ENCODE measurements at regions not wholly inside any gene's neighbourhood (a gene's known extent, or its start where the extent isn't known, plus 50 kb on each side); places are given as distances from the start of the nearest gene placed in this dataset.
"Not testable (repeated sequence)": the region's sequence is repeated elsewhere in the genome, so short reads cannot be mapped to it uniquely, and the experiment has no call there.

GRCh38 chr17:21602176-21602575 lies 90.1 kb upstream of the KCNJ18 start:
- Histone ChIP-seq H3K27ac (ENCODE audit: low read depth in 1 of 2, low read length in 2 of 2) (no peak overlapping the region), H3K4me1 (ENCODE audit: control insufficient read depth in 4 of 4, insufficient read depth in 4 of 4, low read length in 3 of 4) (no peaks in the 10 kb centered on the region), H3K9ac (ENCODE audit: low read depth in 1 of 2, low read length in 2 of 2) (no peak overlapping the region), H3K27me3 (ENCODE audit: control insufficient read depth in 4 of 4, insufficient read depth in 4 of 4, low read length in 3 of 4) (no peaks in the 10 kb centered on the region), H3K4me3 (ENCODE audit: low read depth in 1 of 3, low read length in 3 of 3) (no peak overlapping the region), H3K36me3 (ENCODE audit: control insufficient read depth in 4 of 4, insufficient read depth in 3 of 4, low read depth in 1 of 4, low read length in 3 of 4) (no peaks in the 10 kb centered on the region), H3K9me3 (ENCODE audit: control insufficient read depth in 4 of 4, low read length in 3 of 4) (no peaks in the 10 kb centered on the region)
- WGBS: 69% methylated on average over 5 of the region's 5 CpGs
- DNase-seq (ENCODE audit: low spot score): no peak
- TF ChIP-seq TAF1 (conservative IDR thresholded peaks at IDR 0.05): no peak
- no peak for TF ChIP-seq FOXA2 (IDR thresholded peaks at IDR 0.05)
- TF ChIP-seq ATF3 (IDR thresholded peaks at IDR 0.05): no peak
- TF ChIP-seq REST (IDR thresholded peaks at IDR 0.05): no peak
- TF ChIP-seq HNF4G (IDR thresholded peaks at IDR 0.05): no peak
- TF ChIP-seq ZBTB33 (IDR thresholded peaks at IDR 0.05): no peak
- TF ChIP-seq JUND (IDR thresholded peaks at IDR 0.05): no peak

GRCh38 chr17:21603292-21603691 lies 89.0 kb upstream of the KCNJ18 start:
- not testable (repeated sequence) for DNase-seq (ENCODE audit: low spot score); H3K4me3 ChIP-seq (ENCODE audit: low read depth in 1 of 3, low read length in 3 of 3); H3K27me3 ChIP-seq (ENCODE audit: control insufficient read depth in 4 of 4, insufficient read depth in 4 of 4, low read length in 3 of 4); H3K36me3 ChIP-seq (ENCODE audit: control insufficient read depth in 4 of 4, insufficient read depth in 3 of 4, low read depth in 1 of 4, low read length in 3 of 4); H3K9ac ChIP-seq (ENCODE audit: low read depth in 1 of 2, low read length in 2 of 2); H3K27ac ChIP-seq (ENCODE audit: low read depth in 1 of 2, low read length in 2 of 2); H3K9me3 ChIP-seq (ENCODE audit: control insufficient read depth in 4 of 4, low read length in 3 of 4); H3K4me1 ChIP-seq (ENCODE audit: control insufficient read depth in 4 of 4, insufficient read depth in 4 of 4, low read length in 3 of 4)
- 77% methylated on average over 1 of the region's 1 CpG for WGBS

- not testable (repeated sequence) for H3K4me3 ChIP-seq (ENCODE audit: low read depth in 1 of 3, low read length in 3 of 3); DNase-seq (ENCODE audit: low spot score); H3K27me3 ChIP-seq (ENCODE audit: control insufficient read depth in 4 of 4, insufficient read depth in 4 of 4, low read length in 3 of 4); H3K27ac ChIP-seq (ENCODE audit: low read depth in 1 of 2, low read length in 2 of 2); H3K9ac ChIP-seq (ENCODE audit: low read depth in 1 of 2, low read length in 2 of 2); H3K9me3 ChIP-seq (ENCODE audit: control insufficient read depth in 4 of 4, low read length in 3 of 4); H3K4me1 ChIP-seq (ENCODE audit: control insufficient read depth in 4 of 4, insufficient read depth in 4 of 4, low read length in 3 of 4); H3K36me3 ChIP-seq (ENCODE audit: control insufficient read depth in 4 of 4, insufficient read depth in 3 of 4, low read depth in 1 of 4, low read length in 3 of 4)
- whole genome bisulfite sequencing: 90% methylated on average over 8 of the region's 8 CpGs
Observed at GRCh38 chr17:21611443-21611842, 80.9 kb upstream of the KCNJ18 start.

- H3K36me3 ChIP-seq (ENCODE audit: control insufficient read depth in 4 of 4, insufficient read depth in 3 of 4, low read depth in 1 of 4, low read length in 3 of 4); H3K9ac ChIP-seq (ENCODE audit: low read depth in 1 of 2, low read length in 2 of 2); H3K27me3 ChIP-seq (ENCODE audit: control insufficient read depth in 4 of 4, insufficient read depth in 4 of 4, low read length in 3 of 4); H3K4me1 ChIP-seq (ENCODE audit: control insufficient read depth in 4 of 4, insufficient read depth in 4 of 4, low read length in 3 of 4); DNase-seq (ENCODE audit: low spot score); H3K27ac ChIP-seq (ENCODE audit: low read depth in 1 of 2, low read length in 2 of 2); H3K4me3 ChIP-seq (ENCODE audit: low read depth in 1 of 3, low read length in 3 of 3); H3K9me3 ChIP-seq (ENCODE audit: control insufficient read depth in 4 of 4, low read length in 3 of 4): not testable (repeated sequence)
- 74% methylated on average over 28 of the region's 28 CpGs for WGBS
Observed at GRCh38 chr17:21612123-21613070, 79.9 kb upstream of the KCNJ18 start.
